ENCODE measurements at regions not wholly inside any gene's neighbourhood (a gene's known extent, or its start where the extent isn't known, plus 50 kb on each side); places are given as distances from the start of the nearest gene placed in this dataset.

- H3K9me3 ChIP-seq (ENCODE audit: control insufficient read depth, low read length) = no peaks in the 10 kb centered on the region
- WGBS, 2 experiments = 85 to 95% methylated on average over 4 of the region's 4 CpGs
- no peaks in the 10 kb centered on the region for H3K4me1 ChIP-seq (ENCODE audit: control insufficient read depth, insufficient read depth, low read length)
- H3K36me3 ChIP-seq (ENCODE audit: control insufficient read depth, insufficient read depth, low read length) = no peaks in the 10 kb centered on the region
- no peak overlapping the region for H3K4me3 ChIP-seq (ENCODE audit: insufficient read depth, low read depth, low read length)
- no peaks in the 10 kb centered on the region for H3K27me3 ChIP-seq (ENCODE audit: control insufficient read depth, insufficient read depth, low read length, poor library complexity, severe bottlenecking)
- no peak overlapping the region for H3K27ac ChIP-seq (ENCODE audit: insufficient read depth, low read depth, low read length, poor library complexity, severe bottlenecking)
Observed at GRCh38 chr6:164005004-164005711, 590.6 kb downstream of the QKI start.

DNA sequence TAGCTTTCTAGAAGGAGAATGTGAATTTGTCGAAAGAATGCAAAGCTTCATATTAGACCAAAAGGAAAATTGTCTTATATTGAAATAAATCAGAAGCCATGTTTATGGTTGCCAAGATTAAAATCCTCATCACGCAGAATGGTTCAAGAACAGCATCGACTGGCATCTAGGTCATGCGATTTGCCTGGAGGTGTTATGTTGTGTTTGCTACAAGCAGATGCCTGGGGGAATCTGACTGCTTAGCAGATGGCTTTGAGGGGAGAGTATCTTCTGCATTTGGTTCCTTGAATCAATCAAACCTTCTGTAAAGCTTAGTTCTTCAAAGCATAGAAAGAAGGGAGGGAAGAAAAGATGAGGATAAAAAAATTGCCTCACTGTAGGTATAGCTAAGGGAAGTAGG lies 585.8 kb downstream of the QKI start:
- H3K9me3 ChIP-seq (ENCODE audit: control insufficient read depth, low read length) = no peaks in the 10 kb centered on the region
- H3K4me3 ChIP-seq (ENCODE audit: insufficient read depth, low read depth, low read length) = no peak overlapping the region
- H3K27me3 ChIP-seq (ENCODE audit: control insufficient read depth, insufficient read depth, low read length, poor library complexity, severe bottlenecking) = no peaks in the 10 kb centered on the region
- H3K4me1 ChIP-seq (ENCODE audit: control insufficient read depth, insufficient read depth, low read length) = no peaks in the 10 kb centered on the region
- 95 to 98% methylated on average over 4 of the region's 4 CpGs for WGBS, 2 experiments
- no peaks in the 10 kb centered on the region for H3K36me3 ChIP-seq (ENCODE audit: control insufficient read depth, insufficient read depth, low read length)
- no peak overlapping the region for H3K27ac ChIP-seq (ENCODE audit: insufficient read depth, low read depth, low read length, poor library complexity, severe bottlenecking)

DNA sequence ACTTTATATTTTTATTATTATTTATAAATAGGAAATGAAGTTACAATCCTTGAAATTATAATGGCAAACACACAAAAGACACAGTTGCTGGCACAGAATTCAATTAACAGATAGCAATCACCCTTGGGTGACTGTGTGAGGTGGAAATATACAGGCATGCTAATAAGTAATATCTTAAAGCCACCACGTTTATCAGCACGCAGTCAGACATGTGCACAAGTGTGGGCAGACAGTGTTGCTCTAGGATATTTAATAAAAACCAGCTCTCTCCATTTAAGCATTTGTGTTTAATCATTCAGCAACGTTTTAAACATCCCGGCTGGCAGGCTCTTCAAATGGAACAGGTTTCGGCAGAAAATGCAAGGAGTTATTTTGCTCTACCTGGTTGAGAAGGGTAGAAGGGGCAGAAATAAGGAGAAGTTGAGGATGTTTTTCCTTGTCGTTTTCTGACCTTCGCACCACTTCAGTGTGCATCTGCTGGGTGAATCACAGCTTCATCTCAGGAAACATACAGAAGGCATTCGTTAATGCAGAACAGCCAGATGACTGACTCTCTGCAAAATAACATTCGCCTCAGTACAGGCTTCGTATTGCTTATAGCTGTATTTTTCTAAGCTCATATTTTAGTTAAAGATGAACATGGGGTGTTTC lies 585.1 kb downstream of the QKI start:
- Histone ChIP-seq H3K4me1 (ENCODE audit: control insufficient read depth, insufficient read depth, low read length) (no peaks in the 10 kb centered on the region), H3K36me3 (ENCODE audit: control insufficient read depth, insufficient read depth, low read length) (no peaks in the 10 kb centered on the region), H3K27me3 (ENCODE audit: control insufficient read depth, insufficient read depth, low read length, poor library complexity, severe bottlenecking) (no peaks in the 10 kb centered on the region), H3K27ac (ENCODE audit: insufficient read depth, low read depth, low read length, poor library complexity, severe bottlenecking) (no peak overlapping the region), H3K9me3 (ENCODE audit: control insufficient read depth, low read length) (no peaks in the 10 kb centered on the region), H3K4me3 (ENCODE audit: insufficient read depth, low read depth, low read length) (no peak overlapping the region)
- WGBS, 2 experiments = 93 to 95% methylated on average over 10 of the region's 10 CpGs

DNA sequence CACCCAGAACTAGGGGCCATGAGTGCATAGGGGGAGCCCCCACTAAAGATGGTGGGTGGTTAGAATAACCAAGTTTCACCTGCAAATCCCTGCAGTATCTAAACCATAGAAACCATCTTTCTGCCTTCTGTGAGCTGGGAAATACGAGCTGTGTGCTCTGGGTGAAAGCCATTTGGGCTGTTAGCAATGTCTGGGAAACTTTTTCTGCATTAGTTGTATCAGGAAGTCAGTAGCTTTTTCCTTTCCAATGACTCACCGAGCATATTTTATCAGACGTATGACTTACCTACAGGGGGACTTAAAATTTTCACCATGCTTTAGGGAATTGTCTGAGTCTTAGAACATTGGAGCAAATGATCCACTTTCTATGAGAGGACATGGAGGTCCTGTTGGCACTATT lies 584.0 kb downstream of the QKI start:
- H3K4me3 ChIP-seq (ENCODE audit: insufficient read depth, low read depth, low read length) = no peak overlapping the region
- no peaks in the 10 kb centered on the region for H3K4me1 ChIP-seq (ENCODE audit: control insufficient read depth, insufficient read depth, low read length)
- no peak overlapping the region for H3K27ac ChIP-seq (ENCODE audit: insufficient read depth, low read depth, low read length, poor library complexity, severe bottlenecking)
- 98% methylated on average over 3 of the region's 3 CpGs for WGBS, 2 experiments
- H3K27me3 ChIP-seq (ENCODE audit: control insufficient read depth, insufficient read depth, low read length, poor library complexity, severe bottlenecking) = no peaks in the 10 kb centered on the region
- H3K36me3 ChIP-seq (ENCODE audit: control insufficient read depth, insufficient read depth, low read length) = no peaks in the 10 kb centered on the region
- no peaks in the 10 kb centered on the region for H3K9me3 ChIP-seq (ENCODE audit: control insufficient read depth, low read length)

- 91 to 92% methylated on average over 6 of the region's 6 CpGs for WGBS, 2 experiments
- no peaks in the 10 kb centered on the region for H3K27me3 ChIP-seq (ENCODE audit: control insufficient read depth, insufficient read depth, low read length, poor library complexity, severe bottlenecking)
- no peaks in the 10 kb centered on the region for H3K4me1 ChIP-seq (ENCODE audit: control insufficient read depth, insufficient read depth, low read length)
- no peak overlapping the region for H3K27ac ChIP-seq (ENCODE audit: insufficient read depth, low read depth, low read length, poor library complexity, severe bottlenecking)
- H3K9me3 ChIP-seq (ENCODE audit: control insufficient read depth, low read length) = no peaks in the 10 kb centered on the region
- no peaks in the 10 kb centered on the region for H3K36me3 ChIP-seq (ENCODE audit: control insufficient read depth, insufficient read depth, low read length)
- no peak overlapping the region for H3K4me3 ChIP-seq (ENCODE audit: insufficient read depth, low read depth, low read length)
Observed at GRCh38 chr6:163996491-163996890, 582.0 kb downstream of the QKI start.

GRCh38 chr6:163994566-163994965 lies 580.0 kb downstream of the QKI start:
- Histone ChIP-seq H3K4me1 (ENCODE audit: control insufficient read depth, insufficient read depth, low read length) (no peaks in the 10 kb centered on the region), H3K27ac (ENCODE audit: insufficient read depth, low read depth, low read length, poor library complexity, severe bottlenecking) (no peak overlapping the region), H3K36me3 (ENCODE audit: control insufficient read depth, insufficient read depth, low read length) (no peaks in the 10 kb centered on the region), H3K27me3 (ENCODE audit: control insufficient read depth, insufficient read depth, low read length, poor library complexity, severe bottlenecking) (no peaks in the 10 kb centered on the region), H3K4me3 (ENCODE audit: insufficient read depth, low read depth, low read length) (no peak overlapping the region), H3K9me3 (ENCODE audit: control insufficient read depth, low read length) (no peaks in the 10 kb centered on the region)
- 81% methylated on average over 5 of the region's 5 CpGs for WGBS, 2 experiments

GRCh38 chr6:163992701-163993100 lies 578.2 kb downstream of the QKI start:
- Histone ChIP-seq H3K27me3 (ENCODE audit: control insufficient read depth, insufficient read depth, low read length, poor library complexity, severe bottlenecking) (no peaks in the 10 kb centered on the region), H3K4me1 (ENCODE audit: control insufficient read depth, insufficient read depth, low read length) (no peaks in the 10 kb centered on the region), H3K4me3 (ENCODE audit: insufficient read depth, low read depth, low read length) (no peak overlapping the region), H3K36me3 (ENCODE audit: control insufficient read depth, insufficient read depth, low read length) (no peaks in the 10 kb centered on the region), H3K9me3 (ENCODE audit: control insufficient read depth, low read length) (no peaks in the 10 kb centered on the region), H3K27ac (ENCODE audit: insufficient read depth, low read depth, low read length, poor library complexity, severe bottlenecking) (no peak overlapping the region)
- 94% methylated on average over 6 of the region's 6 CpGs for WGBS, 2 experiments

DNA sequence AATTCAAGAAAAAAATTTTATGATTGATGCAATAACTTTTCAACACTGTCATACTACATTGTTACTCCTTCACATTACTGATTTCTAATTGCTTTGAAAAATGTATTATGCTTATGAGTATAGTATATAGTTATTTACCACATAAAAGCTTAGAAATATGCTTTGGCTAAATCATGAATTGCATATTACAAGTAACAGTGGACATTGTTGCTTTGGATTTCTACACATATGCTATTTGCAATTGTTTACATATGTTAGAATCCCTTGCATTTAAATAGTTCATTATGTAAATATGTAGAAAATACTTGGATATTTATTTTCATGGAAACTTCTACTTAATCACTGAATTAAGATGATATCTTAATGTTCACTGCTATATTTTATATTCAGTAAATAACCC lies 577.5 kb downstream of the QKI start:
- no peaks in the 10 kb centered on the region for H3K36me3 ChIP-seq (ENCODE audit: control insufficient read depth, insufficient read depth, low read length)

GRCh38 chr6:163991321-163991720 lies 576.8 kb downstream of the QKI start:
- Histone ChIP-seq H3K27ac (ENCODE audit: insufficient read depth, low read depth, low read length, poor library complexity, severe bottlenecking) (no peak overlapping the region), H3K4me3 (ENCODE audit: insufficient read depth, low read depth, low read length) (no peak overlapping the region), H3K9me3 (ENCODE audit: control insufficient read depth, low read length) (no peaks in the 10 kb centered on the region), H3K36me3 (ENCODE audit: control insufficient read depth, insufficient read depth, low read length) (no peaks in the 10 kb centered on the region), H3K4me1 (ENCODE audit: control insufficient read depth, insufficient read depth, low read length) (no peaks in the 10 kb centered on the region), H3K27me3 (ENCODE audit: control insufficient read depth, insufficient read depth, low read length, poor library complexity, severe bottlenecking) (no peaks in the 10 kb centered on the region)
- 93 to 94% methylated on average over 4 of the region's 4 CpGs for WGBS, 2 experiments

More for the DNA sequence above, 577.5 kb downstream of the QKI start:
- no peaks in the 10 kb centered on the region for H3K9me3 ChIP-seq (ENCODE audit: control insufficient read depth, low read length)
- H3K4me3 ChIP-seq (ENCODE audit: insufficient read depth, low read depth, low read length) = no peak overlapping the region
- H3K4me1 ChIP-seq (ENCODE audit: control insufficient read depth, insufficient read depth, low read length) = no peaks in the 10 kb centered on the region
- H3K27ac ChIP-seq (ENCODE audit: insufficient read depth, low read depth, low read length, poor library complexity, severe bottlenecking) = no peak overlapping the region
- no peaks in the 10 kb centered on the region for H3K27me3 ChIP-seq (ENCODE audit: control insufficient read depth, insufficient read depth, low read length, poor library complexity, severe bottlenecking)

DNA sequence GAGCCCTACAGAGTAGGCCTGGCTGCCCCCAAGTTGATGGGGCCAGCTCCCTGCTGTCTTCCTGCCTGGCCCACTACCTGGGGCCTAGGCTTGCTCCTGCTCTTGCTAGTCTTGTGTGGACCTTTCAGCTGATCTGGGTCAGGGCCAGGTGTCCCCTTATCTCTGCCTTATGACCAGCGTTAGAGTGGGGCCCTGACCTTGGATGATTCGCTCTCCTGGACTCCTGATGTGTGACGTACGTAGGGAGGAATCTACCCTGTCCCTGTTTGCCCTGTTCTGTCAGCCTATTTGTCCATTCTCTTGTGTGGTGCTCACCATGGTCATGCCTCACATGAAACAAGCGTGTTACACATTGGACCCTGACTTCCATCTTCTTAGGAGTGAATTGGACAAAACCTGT lies 571.8 kb downstream of the QKI start:
- no peaks in the 10 kb centered on the region for H3K9me3 ChIP-seq (ENCODE audit: control insufficient read depth, low read length)
- no peaks in the 10 kb centered on the region for H3K4me1 ChIP-seq (ENCODE audit: control insufficient read depth, insufficient read depth, low read length)
- no peaks in the 10 kb centered on the region for H3K27me3 ChIP-seq (ENCODE audit: control insufficient read depth, insufficient read depth, low read length, poor library complexity, severe bottlenecking)
- no peak overlapping the region for H3K4me3 ChIP-seq (ENCODE audit: insufficient read depth, low read depth, low read length)
- H3K27ac ChIP-seq (ENCODE audit: insufficient read depth, low read depth, low read length, poor library complexity, severe bottlenecking) = no peak overlapping the region
- 90 to 94% methylated on average over 5 of the region's 5 CpGs for WGBS, 2 experiments
- no peaks in the 10 kb centered on the region for H3K36me3 ChIP-seq (ENCODE audit: control insufficient read depth, insufficient read depth, low read length)
